ENCODE measurements at regions not wholly inside any gene's neighbourhood (a gene's known extent, or its start where the extent isn't known, plus 50 kb on each side); places are given as distances from the start of the nearest gene placed in this dataset.

- H2AFZ ChIP-seq (ENCODE audit: low read depth, low read length) = no peak overlapping the region
- H3K36me3 ChIP-seq (ENCODE audit: control insufficient read depth in 2 of 2, extremely low read depth in 1 of 2, insufficient read depth in 2 of 2, low read length in 2 of 2) = no peaks in the 10 kb centered on the region
- no TSS peak for BruUV-seq (replicated peaks)
- no peak overlapping the region for H3K4me3 ChIP-seq (replicated peaks in 1 of 3; ENCODE audit: insufficient read depth in 1 of 3, low read depth in 1 of 3, low read length in 3 of 3)
- dilution Hi-C loops (cut with MboI; ENCODE audit: extremely low pct_ligation_motif_present, low sequenced_read_pairs) (no loop called here), intact Hi-C loops (cut with micrococcal nuclease) (no loop called here)
- no peaks in the 10 kb centered on the region for H4K20me1 ChIP-seq (replicated peaks; ENCODE audit: control insufficient read depth, extremely low read depth, insufficient read depth, low read length)
- no peaks in the 10 kb centered on the region for H3K4me1 ChIP-seq (ENCODE audit: control insufficient read depth, extremely low read depth, insufficient read depth, low read length)
- no peak overlapping the region for H3K9ac ChIP-seq (replicated peaks; ENCODE audit: extremely low read depth, insufficient read depth, low read length)
- H3K9me1 ChIP-seq (replicated peaks; ENCODE audit: control insufficient read depth, extremely low read depth, insufficient read depth, low read length) = no peaks in the 10 kb centered on the region
- no peak overlapping the region for H3K27ac ChIP-seq (ENCODE audit: insufficient read depth, low read depth, low read length)
- no peaks in the 10 kb centered on the region for H3K79me2 ChIP-seq (ENCODE audit: control insufficient read depth, insufficient read depth, low read length)
- H3K9me3 ChIP-seq (replicated peaks; ENCODE audit: control insufficient read depth, insufficient read depth, low read length) = no peaks in the 10 kb centered on the region
- TF ChIP-seq FOS (IDR thresholded peaks at IDR 0.05; ENCODE audit: borderline replicate concordance, insufficient read depth, low read length) (no peak), POLR2A (IDR thresholded peaks at IDR 0.05; ENCODE audit: low read depth, low read length) (no peak), CTCF (IDR thresholded peaks at IDR 0.05; ENCODE audit: extremely low read depth in 1 of 2, insufficient read depth in 1 of 2, low read depth in 1 of 2, low read length in 2 of 2) (no peak), EZH2 (IDR thresholded peaks at IDR 0.05; ENCODE audit: borderline replicate concordance, low read depth, low read length, severe bottlenecking) (no peak), MAX (IDR thresholded peaks at IDR 0.05; ENCODE audit: insufficient read depth, insufficient read length) (no peak), GATA2 (IDR thresholded peaks at IDR 0.05; ENCODE audit: insufficient read depth, insufficient read length, low read depth, low read length) (no peak), JUN (IDR thresholded peaks at IDR 0.05; ENCODE audit: borderline replicate concordance, insufficient read depth, insufficient read length, low read depth) (no peak), POLR2AphosphoS5 (IDR thresholded peaks at IDR 0.05; ENCODE audit: insufficient read depth, low read depth, low read length) (no peak), MYC (IDR thresholded peaks at IDR 0.05; ENCODE audit: low read depth, low read length) (no peak)
- FAIRE-seq (no peak), DNase-seq (ENCODE audit: low read depth, low spot score) (no peak)
- CTCF ChIA-PET = no interaction called here
- H3K4me2 ChIP-seq (ENCODE audit: insufficient read depth, low read length) = no peak overlapping the region
- H3K27me3 ChIP-seq (ENCODE audit: control insufficient read depth in 2 of 2, insufficient read depth in 2 of 2, low read length in 2 of 2) = no peaks in the 10 kb centered on the region
- POLR2A ChIA-PET = no interaction called here
Observed at GRCh38 chr18:40832362-40832761, 1122.7 kb upstream of the PIK3C3 start.

Data from endothelial cell of umbilical vein (primary cell).